GM21576 (cell line): ENCODE measurements at regions not wholly inside any gene's neighbourhood (a gene's known extent, or its start where the extent isn't known, plus 50 kb on each side); places are given as distances from the start of the nearest gene placed in this dataset.
"Not testable (repeated sequence)": the region's sequence is repeated elsewhere in the genome, so short reads cannot be mapped to it uniquely, and the experiment has no call there.

Source experiments
- ATAC-seq: cut with Tn5 transposase; IDR thresholded peaks from one replicate; pipeline ENCODE4 v1.9.1; 2021; ENCODE audit warnings: mild to moderate bottlenecking, moderate library complexity; ENCODE audit not compliant: unreplicated experiment

DNA sequence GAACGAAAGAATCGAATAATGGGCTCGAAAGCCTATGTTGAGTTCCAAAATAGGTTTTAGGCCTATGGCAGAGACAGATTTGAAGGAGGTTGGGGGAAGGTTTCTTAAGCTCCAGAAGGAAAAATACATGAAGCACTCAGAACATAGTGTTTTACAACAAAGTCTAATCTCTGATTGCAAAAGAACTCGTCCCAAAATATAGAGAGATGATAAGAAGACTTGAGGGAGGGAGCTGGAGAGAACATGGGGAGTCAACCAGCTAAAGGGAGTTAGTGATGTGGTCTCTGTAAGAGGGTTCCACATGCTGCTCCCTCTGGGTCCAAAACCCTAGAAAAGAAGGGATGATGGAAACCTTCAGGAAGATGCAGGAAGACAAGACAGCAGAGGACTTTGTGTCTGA, 54.8 kb upstream of the DAAM1 start:
- ATAC-seq: no peak

DNA sequence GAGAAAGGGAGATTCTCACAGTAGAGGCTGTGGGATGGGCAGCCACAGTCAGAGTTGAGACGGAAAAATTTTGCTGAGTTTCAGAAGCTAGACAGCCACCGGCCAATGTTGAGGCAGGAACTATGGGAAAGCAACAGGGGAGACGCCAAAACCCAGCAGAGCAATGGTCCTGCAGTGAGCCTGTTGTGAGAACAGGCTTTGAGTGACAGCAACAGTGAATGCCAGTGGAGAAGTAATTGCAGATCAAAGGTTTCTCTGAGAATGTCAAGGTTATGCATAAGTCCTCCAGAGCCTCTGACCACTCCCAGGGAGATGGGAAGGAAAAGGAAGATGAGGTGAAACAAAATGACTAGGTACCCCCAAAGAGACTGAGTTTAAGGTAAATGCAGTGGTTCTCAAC, 54.2 kb upstream of the DAAM1 start:
- no peak for ATAC-seq

DNA sequence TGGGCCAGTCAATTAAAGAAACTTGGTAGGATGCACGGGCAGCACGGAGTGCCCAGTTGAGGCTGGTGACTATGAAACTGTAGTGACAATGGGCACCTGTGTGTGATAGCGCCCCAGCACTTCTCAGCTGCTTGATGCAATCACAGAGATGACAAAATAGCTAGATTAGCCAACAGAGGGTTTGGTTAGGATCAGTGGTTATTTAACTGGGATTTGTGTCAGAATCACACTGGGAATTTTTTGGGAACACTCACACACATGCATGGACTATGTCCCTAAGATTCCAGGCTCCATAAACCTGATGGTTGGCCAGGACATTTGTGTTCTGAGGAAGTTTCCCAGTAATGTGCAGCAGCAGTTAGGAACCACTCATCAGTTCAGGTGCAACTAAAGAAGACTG, 51.2 kb upstream of the DAAM1 start:
- no peak for ATAC-seq

DNA sequence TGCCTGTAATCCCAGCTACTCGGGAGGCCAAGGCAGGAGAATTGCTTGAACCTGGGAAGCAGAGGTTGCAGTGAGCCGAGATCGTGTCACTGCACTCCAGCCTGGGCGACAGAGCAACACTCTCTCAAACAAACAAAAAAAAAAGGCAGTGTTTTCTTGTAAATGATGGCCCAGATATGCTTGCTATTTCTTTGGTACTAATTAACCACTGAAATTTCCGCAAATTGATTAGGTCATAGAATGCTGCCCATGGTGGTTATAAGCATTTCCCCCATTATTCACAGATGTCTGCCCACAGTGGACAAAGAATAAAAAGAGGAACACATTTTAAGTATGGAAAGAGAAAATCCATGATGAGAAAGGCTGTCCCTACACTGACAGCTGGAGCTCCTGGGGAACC, 49.9 kb upstream of the DAAM1 start:
- not testable (repeated sequence) for ATAC-seq
